Naive thymus-derived CD8-positive, alpha-beta T cell (primary cell): ENCODE measurements at regions not wholly inside any gene's neighbourhood (a gene's known extent, or its start where the extent isn't known, plus 50 kb on each side); places are given as distances from the start of the nearest gene placed in this dataset.
"Not testable (repeated sequence)": the region's sequence is repeated elsewhere in the genome, so short reads cannot be mapped to it uniquely, and the experiment has no call there.

Experiments
- ATAC-seq, 2 donors: fragments of 150-1000 bp; cut with Tn5 transposase in 1 of 2; sonication (Bioruptor Pico), chemical (Tn5 transposase) in 1 of 2; 1 replicate in 1 of 2; 2 replicates in 1 of 2; pipeline ENCODE4 v1.10.0; 2021; ENCODE audit warnings: mild to moderate bottlenecking in 2 of 2, moderate library complexity in 2 of 2
- POLR2A ChIA-PET: fragments of 350-600 bp; sonication (Branson Sonifier 250); formaldehyde crosslinking; loops from one replicate; lab custom pipeline; 2021; ENCODE audit warnings: antibody characterized with exemption; lab: Charles Lee
- DNase-seq, 10 donors: peaks; one replicate each; pipeline versions ENCODE4 v3.0.0 to v3.0.0-alpha.2; 2020 to 2022
- H3K27ac Mint-ChIP-seq, 10 donors: one replicate each; pipeline ENCODE4 v1.8.0; 2020 to 2022; ENCODE audit warnings: mild to moderate bottlenecking in 10 of 10, mixed read lengths in 10 of 10, moderate library complexity in 4 of 10, inconsistent platforms in 1 of 10
- H3K27me3 Mint-ChIP-seq, 5 donors: one replicate each; pipeline ENCODE4 v1.8.0; 2021 to 2022; ENCODE audit warnings: mixed read lengths in 5 of 5
- H3K36me3 Mint-ChIP-seq, 3 donors: one replicate each; pipeline ENCODE4 v1.8.0; 2020 to 2022; ENCODE audit warnings: mixed read lengths in 3 of 3, mild to moderate bottlenecking in 2 of 3, inconsistent platforms in 1 of 3
- H3K4me1 Mint-ChIP-seq, 4 donors: one replicate each; pipeline ENCODE4 v1.8.0; 2021 to 2022; ENCODE audit warnings: mixed read lengths in 4 of 4
- H3K4me3 Mint-ChIP-seq, 10 donors: one replicate each; pipeline ENCODE4 v1.8.0; 2020 to 2022; ENCODE audit warnings: mild to moderate bottlenecking in 10 of 10, mixed read lengths in 10 of 10, moderate library complexity in 6 of 10, inconsistent platforms in 1 of 10
- H3K9me3 Mint-ChIP-seq, 9 donors: one replicate each; pipeline ENCODE4 v1.8.0; 2020 to 2022; ENCODE audit warnings: mixed read lengths in 9 of 9, mild to moderate bottlenecking in 3 of 9, inconsistent platforms in 1 of 9, moderate library complexity in 1 of 9

DNA sequence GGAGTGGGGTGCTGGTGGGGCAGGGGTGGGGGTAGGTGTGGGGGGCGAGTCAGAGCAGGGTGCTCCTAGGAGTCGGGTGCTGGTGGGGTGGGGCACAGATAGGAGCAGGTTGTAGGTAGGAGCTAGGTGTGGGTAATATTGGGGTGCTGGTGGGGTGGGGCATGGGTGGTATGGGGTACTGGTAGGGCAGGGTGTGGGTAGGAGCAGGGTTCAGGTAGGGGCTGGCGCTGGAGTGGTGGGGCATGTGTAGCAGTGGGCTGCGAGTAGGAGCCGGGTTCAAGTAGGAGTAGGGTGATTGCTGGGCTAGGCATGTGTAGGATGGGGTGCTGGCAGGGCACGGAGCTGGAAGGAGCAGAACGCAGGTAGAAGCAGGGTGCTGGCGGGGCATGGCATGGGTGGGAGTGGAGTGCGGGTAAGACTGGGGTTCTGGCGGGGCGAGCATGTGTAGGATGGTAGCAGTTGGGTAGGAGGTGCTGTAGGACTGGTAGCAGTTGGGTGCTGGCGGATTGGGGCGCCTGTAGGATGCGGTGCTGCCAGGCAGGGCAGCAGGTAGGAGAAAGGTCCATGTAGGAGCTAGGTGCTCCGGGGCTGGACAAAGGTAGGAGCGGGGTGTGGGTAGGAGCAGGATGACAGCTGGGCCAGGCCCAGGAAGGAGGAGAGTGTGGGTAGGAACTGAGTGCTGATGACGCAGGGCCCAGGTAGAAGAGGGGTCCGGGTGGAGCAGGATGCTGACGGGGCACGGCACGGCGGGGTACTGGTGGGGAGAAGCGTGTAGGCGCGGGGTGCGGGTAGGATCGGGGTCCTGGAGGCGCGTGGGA is 105.5 kb upstream of the SIMC1 start:
- peak in 7 of 10 donors; percentile 2 to 67 (median 29) for DNase-seq
- Mint-ChIP-seq H3K9me3 (peaks cover 0 to 5% (median 0%) of the 10 kb centered on the region in 9 donors), H3K27ac (peak overlapping the region in 9 of 10 donors; percentile 27 to 87 (median 79)), H3K27me3 (peaks cover 2 to 25% (median 10%) of the 10 kb centered on the region in 5 donors), H3K36me3 (no peaks in the 10 kb centered on the region), H3K4me1 (peaks cover 10 to 28% (median 17%) of the 10 kb centered on the region in 4 donors), H3K4me3 (peak overlapping the region; percentile 77 to 94 (median 85))
- POLR2A ChIA-PET, result no interaction called here
- peak; percentile 52 to 76 for ATAC-seq

DNA sequence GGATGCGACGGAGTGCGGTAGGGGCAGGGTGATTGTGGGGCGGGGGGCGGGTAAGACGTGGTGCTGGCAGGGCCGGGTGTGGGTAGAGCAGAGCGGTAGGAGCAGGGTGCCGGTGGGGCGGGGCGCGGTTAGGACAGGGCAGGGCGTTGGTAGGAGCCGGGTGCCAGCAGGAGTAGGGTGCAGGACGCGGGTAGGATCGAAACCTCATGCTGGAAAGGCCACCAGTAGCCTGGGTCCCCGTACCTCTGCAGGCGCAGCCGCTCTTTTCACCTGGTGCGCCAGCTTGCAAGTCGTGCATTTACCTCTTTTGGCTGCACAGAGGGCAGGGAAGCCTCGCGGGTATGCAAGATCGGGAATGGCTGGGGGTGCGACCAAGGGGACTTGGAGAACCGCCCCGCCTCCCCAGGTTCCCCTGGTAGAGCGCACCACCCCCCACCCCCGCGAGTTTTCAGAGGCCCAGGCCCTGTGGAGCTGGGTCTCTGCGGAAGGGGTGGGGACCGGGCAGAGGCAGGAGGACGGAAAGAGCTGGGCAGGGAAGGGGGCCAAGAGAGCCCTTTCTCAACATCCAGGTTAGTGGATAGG is 104.8 kb upstream of the SIMC1 start:
- POLR2A ChIA-PET, result interaction anchor here (1.0 kb wide), 1 partner anchor 228 kb away, joined by 4 read pairs; the partner anchor contains the start of gene KIAA1191
- H3K4me3 Mint-ChIP-seq, result peak overlapping the region; percentile 77 to 94 (median 85)
- peaks cover 0 to 5% (median 0%) of the 10 kb centered on the region in 9 donors for H3K9me3 Mint-ChIP-seq
- peaks cover 10 to 28% (median 17%) of the 10 kb centered on the region in 4 donors for H3K4me1 Mint-ChIP-seq
- no peaks in the 10 kb centered on the region for H3K36me3 Mint-ChIP-seq
- H3K27ac Mint-ChIP-seq, result peak overlapping the region in 8 of 10 donors; percentile 9 to 89 (median 72)
- peak; percentile 61 to 72 for ATAC-seq
- peak in 4 of 10 donors; percentile 8 to 65 (median 26) for DNase-seq
- H3K27me3 Mint-ChIP-seq, result peaks cover 2 to 25% (median 10%) of the 10 kb centered on the region in 5 donors

DNA sequence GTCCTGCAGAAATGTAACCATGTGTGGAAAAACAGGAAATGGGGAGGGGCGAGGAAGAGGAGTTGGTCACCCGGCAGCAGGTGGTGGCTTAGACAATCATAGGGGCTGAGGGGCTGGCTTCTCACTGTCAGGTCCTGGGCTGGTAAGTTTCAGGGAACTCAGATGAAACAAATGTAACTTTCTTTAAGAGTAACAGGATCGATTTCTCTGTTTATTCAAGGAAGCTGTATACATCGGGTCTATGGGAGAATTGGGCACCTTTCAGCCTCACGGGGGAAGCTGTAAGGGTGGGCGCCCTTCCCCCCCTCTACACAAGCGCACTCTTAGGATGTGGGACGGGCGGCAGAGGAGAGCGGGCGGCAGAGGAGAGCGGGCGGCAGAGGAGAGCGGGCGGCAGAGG is 104.3 kb upstream of the SIMC1 start:
- Mint-ChIP-seq H3K27ac (peak overlapping the region in 8 of 10 donors; percentile 9 to 89 (median 60)), H3K4me3 (peak overlapping the region; percentile 77 to 94 (median 85)), H3K9me3 (peaks cover 0 to 5% (median 0%) of the 10 kb centered on the region in 9 donors), H3K4me1 (peaks cover 10 to 28% (median 17%) of the 10 kb centered on the region in 4 donors), H3K36me3 (no peaks in the 10 kb centered on the region), H3K27me3 (peaks cover 2 to 25% (median 10%) of the 10 kb centered on the region in 5 donors)
- DNase-seq, result peak in 3 of 10 donors; percentile 7 to 19 (median 8)
- peak; percentile 32 to 62 for ATAC-seq
- POLR2A ChIA-PET, result interaction anchor here (1.0 kb wide), 1 partner anchor 227 kb away, joined by 4 read pairs; the partner anchor contains the start of gene KIAA1191

DNA sequence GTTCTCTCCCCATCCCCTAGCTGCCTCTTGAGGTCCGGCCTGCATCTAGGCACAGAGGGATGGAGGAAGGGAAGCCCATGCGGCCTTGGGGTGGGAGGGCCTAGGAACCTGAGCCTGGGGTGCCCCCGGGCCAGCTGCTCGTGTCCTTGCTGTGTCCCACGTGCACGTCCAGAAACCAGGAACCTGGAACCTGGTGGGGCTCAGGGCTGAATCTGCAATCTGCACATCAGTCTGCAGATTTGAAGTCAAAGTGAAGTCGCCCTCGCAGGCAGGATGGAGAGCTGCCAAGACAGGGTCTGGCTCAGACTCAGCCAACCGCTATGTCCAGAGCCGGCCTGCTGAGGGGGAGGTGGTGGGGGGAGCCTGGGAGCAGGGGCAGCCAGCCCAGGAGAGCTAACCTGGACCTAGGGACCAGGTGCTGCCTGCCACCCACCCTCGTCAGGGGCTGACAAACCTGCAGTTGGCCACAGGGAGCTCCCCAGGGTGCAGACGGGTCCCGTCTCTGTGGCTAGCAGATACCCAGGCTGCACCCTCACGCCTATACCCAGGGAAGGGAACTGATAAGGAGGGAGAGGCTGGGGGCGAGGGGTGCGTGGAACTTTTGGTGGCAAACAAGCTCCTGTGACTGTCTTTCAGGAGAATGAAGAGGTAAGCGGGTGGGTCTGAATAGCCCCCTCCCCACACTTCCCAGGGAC is 103.5 kb upstream of the SIMC1 start:
- Mint-ChIP-seq H3K36me3 (no peaks in the 10 kb centered on the region), H3K27ac (peak overlapping the region in 2 of 10 donors; percentile 73), H3K27me3 (peaks cover 2 to 25% (median 10%) of the 10 kb centered on the region in 5 donors), H3K4me3 (peak overlapping the region; percentile 77 to 94 (median 85)), H3K9me3 (peaks cover 0 to 5% (median 0%) of the 10 kb centered on the region in 9 donors), H3K4me1 (peaks cover 10 to 28% (median 17%) of the 10 kb centered on the region in 4 donors)
- POLR2A ChIA-PET, result interaction anchor here (1.0 kb wide), 1 partner anchor 227 kb away, joined by 4 read pairs; the partner anchor contains the start of gene KIAA1191
- ATAC-seq, result no peak
- no peak for DNase-seq

GRCh38 chr5:176140138-176140537 is 98.1 kb upstream of the SIMC1 start:
- DNase-seq, H3K4me3 Mint-ChIP-seq, H3K27ac Mint-ChIP-seq, H3K4me1 Mint-ChIP-seq, POLR2A ChIA-PET, ATAC-seq: not testable (repeated sequence)
- Mint-ChIP-seq H3K36me3 (peaks cover 0 to 34% (median 11%) of the 10 kb centered on the region in 3 donors), H3K9me3 (peaks cover 8 to 26% (median 15%) of the 10 kb centered on the region in 9 donors), H3K27me3 (peaks cover 0 to 22% (median 3%) of the 10 kb centered on the region in 5 donors)

GRCh38 chr5:176144508-176144907 is 93.7 kb upstream of the SIMC1 start:
- Mint-ChIP-seq H3K27ac (no peak overlapping the region), H3K27me3 (peaks cover 4 to 25% (median 13%) of the 10 kb centered on the region in 5 donors), H3K4me3 (no peak overlapping the region), H3K4me1 (peaks cover 0 to 2% (median 0%) of the 10 kb centered on the region in 4 donors), H3K9me3 (peaks cover 8 to 26% (median 15%) of the 10 kb centered on the region in 9 donors), H3K36me3 (peaks cover 0 to 34% (median 11%) of the 10 kb centered on the region in 3 donors)
- DNase-seq (no peak), ATAC-seq (no peak)
- POLR2A ChIA-PET, result no interaction called here

GRCh38 chr5:176149948-176150347 is 88.3 kb upstream of the SIMC1 start:
- POLR2A ChIA-PET, H3K4me1 Mint-ChIP-seq, H3K27ac Mint-ChIP-seq, ATAC-seq, H3K9me3 Mint-ChIP-seq, H3K4me3 Mint-ChIP-seq, DNase-seq, H3K36me3 Mint-ChIP-seq: not testable (repeated sequence)
- peaks cover 8 to 25% (median 24%) of the 10 kb centered on the region in 5 donors for H3K27me3 Mint-ChIP-seq

GRCh38 chr5:176151281-176151680 is 86.9 kb upstream of the SIMC1 start:
- H3K27ac Mint-ChIP-seq, result no peak overlapping the region
- peaks cover 0 to 1% (median 0%) of the 10 kb centered on the region in 4 donors for H3K4me1 Mint-ChIP-seq
- H3K36me3 Mint-ChIP-seq, result no peaks in the 10 kb centered on the region
- POLR2A ChIA-PET, result no interaction called here
- no peak for ATAC-seq
- DNase-seq, result no peak
- H3K4me3 Mint-ChIP-seq, result no peak overlapping the region
- H3K9me3 Mint-ChIP-seq, result peaks cover 0 to 2% (median 0%) of the 10 kb centered on the region in 9 donors
- peaks cover 6 to 21% (median 20%) of the 10 kb centered on the region in 5 donors for H3K27me3 Mint-ChIP-seq

- ATAC-seq (no peak), DNase-seq (no peak)
- Mint-ChIP-seq H3K4me3 (no peak overlapping the region), H3K9me3 (peaks cover 0 to 2% (median 0%) of the 10 kb centered on the region in 9 donors), H3K4me1 (no peaks in the 10 kb centered on the region), H3K27me3 (peaks cover 4 to 19% (median 11%) of the 10 kb centered on the region in 5 donors), H3K36me3 (no peaks in the 10 kb centered on the region), H3K27ac (no peak overlapping the region)
- POLR2A ChIA-PET, result no interaction called here
These were observed 85.9 kb upstream of the SIMC1 start for GRCh38 chr5:176152191-176152929.

DNA sequence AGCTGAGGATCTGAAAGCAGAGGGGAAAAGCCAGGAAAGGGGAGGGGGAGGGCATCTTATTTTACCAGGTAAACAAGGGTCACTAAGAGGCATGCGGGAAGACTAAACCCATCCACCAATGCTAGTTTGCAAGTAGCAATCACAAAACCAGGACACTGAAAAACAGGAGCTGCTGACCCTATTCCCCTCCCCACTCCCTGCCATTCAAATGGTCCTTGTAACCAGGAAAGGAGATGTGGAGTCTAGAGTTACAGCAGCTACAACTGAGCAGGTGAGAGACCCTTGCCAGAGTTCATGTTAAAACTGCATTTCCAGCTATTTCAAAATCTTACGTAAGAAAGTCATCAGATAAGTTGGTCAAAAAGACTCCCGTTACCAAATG is 85.3 kb upstream of the SIMC1 start:
- no peak overlapping the region for H3K27ac Mint-ChIP-seq
- peaks cover 4 to 22% (median 11%) of the 10 kb centered on the region in 5 donors for H3K27me3 Mint-ChIP-seq
- H3K4me1 Mint-ChIP-seq, result no peaks in the 10 kb centered on the region
- H3K4me3 Mint-ChIP-seq, result no peak overlapping the region
- ATAC-seq (no peak), DNase-seq (no peak)
- no peaks in the 10 kb centered on the region for H3K36me3 Mint-ChIP-seq
- POLR2A ChIA-PET, result no interaction called here
- H3K9me3 Mint-ChIP-seq, result peaks cover 0 to 2% (median 0%) of the 10 kb centered on the region in 9 donors

GRCh38 chr5:176153741-176154140 is 84.5 kb upstream of the SIMC1 start:
- Mint-ChIP-seq H3K4me3 (no peak overlapping the region), H3K9me3 (peaks cover 0 to 2% (median 0%) of the 10 kb centered on the region in 9 donors), H3K27me3 (peaks cover 4 to 25% (median 11%) of the 10 kb centered on the region in 5 donors), H3K36me3 (no peaks in the 10 kb centered on the region), H3K4me1 (no peaks in the 10 kb centered on the region), H3K27ac (peak overlapping the region in 1 of 10 donors; percentile 4)
- ATAC-seq (no peak), DNase-seq (no peak)
- POLR2A ChIA-PET, result no interaction called here
